Brain microvascular endothelial cell (primary cell): ENCODE measurements at regions not wholly inside any gene's neighbourhood (a gene's known extent, or its start where the extent isn't known, plus 50 kb on each side); places are given as distances from the start of the nearest gene placed in this dataset.
"Not testable (repeated sequence)": the region's sequence is repeated elsewhere in the genome, so short reads cannot be mapped to it uniquely, and the experiment has no call there.

Experiments
- DNase-seq: peaks from one replicate; pipeline ENCODE4 v3.0.0-alpha.2; 2020
- H3K27ac ChIP-seq: fragments of 250-450 bp; sonication (Bioruptor Pico); 2 replicates; pipeline ENCODE4 v1.5.1; 2020; ENCODE audit warnings: mild to moderate bottlenecking, moderate library complexity
- H3K27me3 ChIP-seq: fragments of 250-450 bp; sonication (Bioruptor Pico); replicated peaks from 2 replicates; pipeline ENCODE4 v1.5.1; 2020; ENCODE audit warnings: mild to moderate bottlenecking
- H3K36me3 ChIP-seq: fragments of 250-450 bp; sonication (Bioruptor Pico); replicated peaks from 2 replicates; pipeline ENCODE4 v1.5.1; 2020; ENCODE audit warnings: mild to moderate bottlenecking
- H3K4me3 ChIP-seq: 2 replicates; pipeline ENCODE4 v1.5.1; 2011; ENCODE audit warnings: low read depth, mild to moderate bottlenecking, control low read depth, low read length, moderate library complexity
- CTCF ChIP-seq: IDR thresholded peaks from 2 replicates; pipeline ENCODE4 v1.5.1; 2011; ENCODE audit warnings: low read depth, mild to moderate bottlenecking, moderate library complexity, low read length, control low read depth, inconsistent platforms; ENCODE audit errors: missing control alignments
- in situ Hi-C: cut with HindIII; loops from 2 replicates; pipeline ENCODE4 v1.10.0; 2017; ENCODE audit warnings: low sequenced_read_pairs, low pct_ligation_motif_present

GRCh38 chr7:124254396-124254795 lies 221.5 kb upstream of the TMEM229A start:
- Histone ChIP-seq H3K27me3 (no peaks in the 10 kb centered on the region), H3K4me3 (no peak overlapping the region), H3K36me3 (no peaks in the 10 kb centered on the region), H3K27ac (no peak overlapping the region)
- in situ Hi-C loops = no loop called here
- TF ChIP-seq CTCF = no peak
- no peak for DNase-seq

GRCh38 chr7:124251636-124252035 lies 218.8 kb upstream of the TMEM229A start:
- H3K36me3 ChIP-seq = no peaks in the 10 kb centered on the region
- TF ChIP-seq CTCF = no peak
- no peak overlapping the region for H3K4me3 ChIP-seq
- DNase-seq = no peak
- in situ Hi-C loops = no loop called here
- H3K27me3 ChIP-seq = no peaks in the 10 kb centered on the region
- no peak overlapping the region for H3K27ac ChIP-seq

- Histone ChIP-seq H3K4me3 (no peak overlapping the region), H3K36me3 (no peaks in the 10 kb centered on the region), H3K27ac (no peak overlapping the region), H3K27me3 (no peaks in the 10 kb centered on the region)
- TF ChIP-seq CTCF = no peak
- in situ Hi-C loops = no loop called here
- DNase-seq = no peak
Observed at GRCh38 chr7:124250297-124251034, 217.6 kb upstream of the TMEM229A start.

- DNase-seq = no peak
- in situ Hi-C loops = no loop called here
- Histone ChIP-seq H3K27me3 (no peaks in the 10 kb centered on the region), H3K36me3 (no peaks in the 10 kb centered on the region), H3K27ac (no peak overlapping the region), H3K4me3 (no peak overlapping the region)
- no peak for TF ChIP-seq CTCF
Observed at GRCh38 chr7:124247691-124248090, 214.8 kb upstream of the TMEM229A start.

GRCh38 chr7:124246262-124246863 lies 213.5 kb upstream of the TMEM229A start:
- no peak overlapping the region for H3K4me3 ChIP-seq
- no peaks in the 10 kb centered on the region for H3K27me3 ChIP-seq
- H3K36me3 ChIP-seq = no peaks in the 10 kb centered on the region
- no peak overlapping the region for H3K27ac ChIP-seq
- in situ Hi-C loops = no loop called here
- no peak for DNase-seq
- TF ChIP-seq CTCF = no peak

- H3K4me3 ChIP-seq, H3K27me3 ChIP-seq, DNase-seq, H3K27ac ChIP-seq, H3K36me3 ChIP-seq, in situ Hi-C loops: not testable (repeated sequence)
Observed at GRCh38 chr7:124244469-124244868, 211.6 kb upstream of the TMEM229A start.
